K562 (cell line): ENCODE measurements at regions not wholly inside any gene's neighbourhood (a gene's known extent, or its start where the extent isn't known, plus 50 kb on each side); places are given as distances from the start of the nearest gene placed in this dataset.

ENCODE experiments used
- ATAC-seq: fragments of 200-7000 bp; cut with Tn5 transposase; 3 replicates; pipeline ENCODE4 v1.9.1; 2020; ENCODE audit warnings: moderate library complexity
- BruUV-seq: library from RNA; stranded (reverse); fragments of 400-500 nt; replicated peaks from 2 replicates; lab custom pipeline; 2021; lab: Mats Ljungman, UMichigan
- CTCF ChIA-PET: fragments of 300-600 bp; formaldehyde crosslinking; extraction: SDS; loops from one replicate; lab custom pipeline; 2021; ENCODE audit warnings: low intra/inter-chr PET ratio; lab: Yijun Ruan, JAX
- POLR2A ChIA-PET: fragments of 300-600, 350-650 bp; sonication (Branson Sonifier 250); formaldehyde crosslinking; extraction: SDS; loops from one replicate; lab custom pipeline; 2021; ENCODE audit warnings: antibody characterized with exemption, inconsistent platforms; lab: Yijun Ruan, JAX
- DNase-seq, 4 experiments: peaks; one replicate each; pipeline versions ENCODE4 v3.0.0 to v3.0.0-alpha.2; 2011 to 2018; ENCODE audit warnings: low spot score in 3 of 4, mixed read lengths in 3 of 4; ENCODE audit errors: extremely low read depth in 1 of 4
- FAIRE-seq: peaks from 2 replicates; lab custom pipeline; 2011; peaks lifted over from hg19 to GRCh38; lab: Jason Lieb, UNC
- H2AFZ ChIP-seq: 2 replicates; pipeline ENCODE4 v1.6.0; 2011; ENCODE audit warnings: low read depth, low read length, control low read depth, inconsistent platforms
- H3K27ac ChIP-seq: fragments of 200-600 bp; 3 replicates; pipeline ENCODE4 v1.8.0; 2011; ENCODE audit warnings: low read depth, mild to moderate bottlenecking, control low read depth, inconsistent platforms, low read length, moderate library complexity, mixed read lengths; ENCODE audit errors: extremely low read depth
- H3K27me3 ChIP-seq, 2 experiments: fragments of 300-600 bp in 1 of 2; 2 replicates in 1 of 2; 3 replicates in 1 of 2; pipeline versions ENCODE4 v1.6.0 to v1.8.0; 2011; ENCODE audit warnings: inconsistent platforms in 2 of 2, low read length in 2 of 2, mild to moderate bottlenecking in 1 of 2, mixed read lengths in 1 of 2, moderate library complexity in 1 of 2; ENCODE audit not compliant: control insufficient read depth in 2 of 2, insufficient read depth in 2 of 2
- H3K36me3 ChIP-seq: fragments of 300-600 bp; 3 replicates; pipeline ENCODE4 v1.8.0; 2011; ENCODE audit warnings: mild to moderate bottlenecking, low read length, inconsistent platforms; ENCODE audit not compliant: control insufficient read depth, insufficient read depth
- H3K4me1 ChIP-seq, 2 experiments: fragments of 200-600 bp in 1 of 2; replicated peaks in 1 of 2; 2 replicates in 1 of 2; 3 replicates in 1 of 2; pipeline versions ENCODE4 v1.5.1 to v1.8.0; 2011; ENCODE audit warnings: inconsistent platforms in 2 of 2, low read length in 2 of 2, mild to moderate bottlenecking in 1 of 2, mixed read lengths in 1 of 2, moderate library complexity in 1 of 2; ENCODE audit not compliant: control insufficient read depth in 2 of 2, insufficient read depth in 2 of 2
- H3K4me2 ChIP-seq: 2 replicates; pipeline ENCODE4 v1.6.1; 2011; ENCODE audit warnings: low read length, control low read depth, inconsistent platforms, mixed read lengths; ENCODE audit not compliant: insufficient read depth
- H3K4me3 ChIP-seq: fragments of 200-600 bp; sonication (generic), shearing (Covaris generic); 2 replicates; pipeline ENCODE4 v1.5.1; 2016; ENCODE audit warnings: control low read depth, inconsistent platforms
- H3K79me2 ChIP-seq: fragments of 200-600 bp; 3 replicates; pipeline ENCODE4 v1.8.0; 2011; ENCODE audit warnings: low read length, inconsistent platforms; ENCODE audit not compliant: control insufficient read depth, insufficient read depth
- H3K9ac ChIP-seq, 2 experiments: 2 replicates each; pipeline versions ENCODE4 v1.6.0 to v1.6.1; 2011; ENCODE audit warnings: low read depth in 2 of 2, low read length in 2 of 2, control low read depth in 1 of 2, inconsistent platforms in 1 of 2, mild to moderate bottlenecking in 1 of 2, mixed read lengths in 1 of 2; ENCODE audit not compliant: insufficient read depth in 1 of 2
- H3K9me1 ChIP-seq: one replicate; pipeline ENCODE4 v1.6.0; 2011; ENCODE audit warnings: inconsistent platforms, mild to moderate bottlenecking, low read length, moderate library complexity; ENCODE audit not compliant: control insufficient read depth, insufficient read depth
- H3K9me3 ChIP-seq: replicated peaks from 2 replicates; pipeline ENCODE4 v1.5.1; 2011; ENCODE audit warnings: low read depth, low read length, inconsistent platforms; ENCODE audit not compliant: control insufficient read depth, insufficient read depth
- H4K20me1 ChIP-seq: replicated peaks from 2 replicates; pipeline ENCODE4 v1.6.1; 2011; ENCODE audit warnings: low read length, inconsistent platforms, mixed read lengths; ENCODE audit not compliant: control insufficient read depth, insufficient read depth
- CEBPB ChIP-seq: fragments of 450-650 bp; IDR thresholded peaks from 2 replicates; pipeline ENCODE4 v1.6.1; 2016; ENCODE audit warnings: missing genetic modification characterization, missing compliant biosample characterization
- CEBPG ChIP-seq, 3 experiments: fragments of 200-800 bp in 1 of 3; sonication (Bioruptor generic) in 1 of 3; sonication (generic) in 1 of 3; formaldehyde crosslinking in 1 of 3; IDR thresholded peaks in 2 of 3; conservative IDR thresholded peaks in 1 of 3; 2 replicates each; pipeline versions ENCODE4 v1.6.1 to v1.8.0; 2016 to 2022; ENCODE audit warnings: missing compliant biosample characterization in 2 of 3, missing genetic modification characterization in 2 of 3, mild to moderate bottlenecking in 1 of 3, missing genetic modification reagents in 1 of 3
- KAT7 ChIP-seq: sonication (generic); formaldehyde crosslinking; IDR thresholded peaks from 2 replicates; pipeline ENCODE4 v1.8.0; 2022; ENCODE audit warnings: missing genetic modification reagents, mild to moderate bottlenecking, borderline replicate concordance
- KLF10 ChIP-seq: fragments of 250-450 bp; sonication (Bioruptor Pico); IDR thresholded peaks from 2 replicates; pipeline ENCODE4 v1.6.1; 2021; ENCODE audit warnings: matching md5 sums
- MAFF ChIP-seq: IDR thresholded peaks from 2 replicates; pipeline ENCODE4 v1.6.1; 2012; ENCODE audit warnings: low read length, improper control_type of control experiment
- MIER1 ChIP-seq: fragments of 450-650 bp; IDR thresholded peaks from 2 replicates; pipeline ENCODE4 v1.6.1; 2016; ENCODE audit warnings: antibody characterized with exemption, mild to moderate bottlenecking, low read depth
- PBX2 ChIP-seq, 2 experiments: IDR thresholded peaks in 1 of 2; conservative IDR thresholded peaks in 1 of 2; 2 replicates each; pipeline ENCODE4 v1.6.1; 2016; ENCODE audit warnings: low read depth in 2 of 2, mild to moderate bottlenecking in 1 of 2, missing compliant biosample characterization in 1 of 2, missing genetic modification characterization in 1 of 2, moderate library complexity in 1 of 2
- ZNF384 ChIP-seq: IDR thresholded peaks from 2 replicates; pipeline ENCODE4 v1.6.1; 2012; ENCODE audit warnings: low read depth, low read length, improper control_type of control experiment
- WGBS: fragments of 100-300 bp; shearing (Covaris generic); methylation state at CpG from one replicate; pipeline ENCODE4 v1.1.6; 2016; ENCODE audit warnings: low coverage, mixed read lengths; ENCODE audit not compliant: insufficient coverage; ENCODE audit errors: missing lambda C conversion rate; 5-methylcytosine and 5-hydroxymethylcytosine counted together
- in situ Hi-C: fragments of 300-500 bp; cut with MboI; formaldehyde crosslinking; loops from 4 replicates; pipeline ENCODE4 v1.15.0; 2018; ENCODE audit warnings: inconsistent platforms, mixed read lengths
- intact Hi-C: fragments of 100-400 bp; cut with micrococcal nuclease; formaldehyde crosslinking; loops from 2 replicates; pipeline ENCODE4 v1.14.2; 2022

- TF ChIP-seq KLF10 = no peak
- TF ChIP-seq ZNF384 = no peak
- TF ChIP-seq PBX2 (CRISPR knock-in tag; IDR thresholded peaks at IDR 0.05; ENCODE audit: low read depth) = no peak
- no peak for TF ChIP-seq PBX2 (tag; conservative IDR thresholded peaks at IDR 0.05; ENCODE audit: low read depth)
- no peak for TF ChIP-seq MIER1
- TF ChIP-seq MAFF = peak; percentile 82
These were observed 890.9 kb downstream of the MRPL39 start (continued) for GRCh38 chr21:24716281-24716918.

GRCh38 chr21:24714646-24715200 lies 892.6 kb downstream of the MRPL39 start:
- no peaks in the 10 kb centered on the region for H3K79me2 ChIP-seq
- TF ChIP-seq CEBPG (CRISPR knock-in tag; IDR thresholded peaks at IDR 0.05) (no peak), CEBPG (tag; conservative IDR thresholded peaks at IDR 0.05 in 1 of 2, IDR thresholded peaks at IDR 0.05 in 1 of 2) (peak in 1 of 2 experiments; percentile 40; a peak in 1 of 4 replicates), CEBPB (tag) (0 out of 2 replicates have a peak, but pooled peaks have one; percentile 9), KAT7 (CRISPR knock-in tag) (no peak)
- H3K27ac ChIP-seq = no peak overlapping the region
- no peak overlapping the region for H3K4me3 ChIP-seq
- ATAC-seq (no peak), FAIRE-seq (no peak), DNase-seq (no peak)
- intact Hi-C loops = no loop called here
- in situ Hi-C loops = no loop called here
- ChIA-PET CTCF (no interaction called here), POLR2A (no interaction called here)
- no peaks in the 10 kb centered on the region; the same call in 1 of the 2 replicates for H3K9me3 ChIP-seq
- no peaks in the 10 kb centered on the region for H3K27me3 ChIP-seq
- 0% methylated on average over 2 of the region's 2 CpGs for WGBS
- no TSS peak for BruUV-seq
- no peak overlapping the region for H3K9ac ChIP-seq
- H3K36me3 ChIP-seq = no peaks in the 10 kb centered on the region
- H2AFZ ChIP-seq = no peak overlapping the region
- no peaks in the 10 kb centered on the region for H4K20me1 ChIP-seq
- H3K4me1 ChIP-seq = no peaks in the 10 kb centered on the region
- H3K4me2 ChIP-seq = no peak overlapping the region
- no peaks in the 10 kb centered on the region for H3K9me1 ChIP-seq
